AG04449 (cell line): ENCODE measurements at regions not wholly inside any gene's neighbourhood (a gene's known extent, or its start where the extent isn't known, plus 50 kb on each side); places are given as distances from the start of the nearest gene placed in this dataset.

ENCODE experiments used
- CTCF ChIA-PET: fragments of 350-600 bp; formaldehyde crosslinking; extraction: SDS; loops from one replicate; lab custom pipeline; 2021; ENCODE audit warnings: antibody characterized with exemption; lab: Yijun Ruan, JAX
- POLR2A ChIA-PET: fragments of 400-600, 350-600 bp; formaldehyde crosslinking; extraction: SDS; loops from one replicate; lab custom pipeline; 2020; ENCODE audit warnings: antibody characterized with exemption, inconsistent platforms; lab: Yijun Ruan, JAX
- DNase-seq: peaks from one replicate; pipeline ENCODE4 v3.0.0-alpha.2; 2010; ENCODE audit warnings: low read depth, low spot score
- H3K4me3 ChIP-seq: 2 replicates; pipeline ENCODE4 v1.5.1; 2011; ENCODE audit warnings: low read depth, mild to moderate bottlenecking, control low read depth, low read length
- TF ChIP-seq, protein P1 (sequence below): IDR thresholded peaks from one replicate; pipeline ENCODE4 v1.5.1; 2011; ENCODE audit warnings: mild to moderate bottlenecking, moderate library complexity, low read length, control low read depth, inconsistent platforms; ENCODE audit not compliant: insufficient read depth; ENCODE audit errors: missing control alignments

GRCh38 chr5:115389034-115389798 is 92.8 kb upstream of the CCDC112 start:
- ChIA-PET POLR2A (no interaction called here), CTCF (interaction anchor here (1.5 to 2.4 kb wide), 2 partner anchors 12 to 14 kb away, joined by 3 to 9 read pairs; no protein-coding TSS in a partner anchor)

GRCh38 chr5:115388240-115388639 is 91.8 kb upstream of the CCDC112 start:
- POLR2A ChIA-PET, result no interaction called here
- H3K4me3 ChIP-seq, result no peak overlapping the region
- TF ChIP-seq, protein P1, sequence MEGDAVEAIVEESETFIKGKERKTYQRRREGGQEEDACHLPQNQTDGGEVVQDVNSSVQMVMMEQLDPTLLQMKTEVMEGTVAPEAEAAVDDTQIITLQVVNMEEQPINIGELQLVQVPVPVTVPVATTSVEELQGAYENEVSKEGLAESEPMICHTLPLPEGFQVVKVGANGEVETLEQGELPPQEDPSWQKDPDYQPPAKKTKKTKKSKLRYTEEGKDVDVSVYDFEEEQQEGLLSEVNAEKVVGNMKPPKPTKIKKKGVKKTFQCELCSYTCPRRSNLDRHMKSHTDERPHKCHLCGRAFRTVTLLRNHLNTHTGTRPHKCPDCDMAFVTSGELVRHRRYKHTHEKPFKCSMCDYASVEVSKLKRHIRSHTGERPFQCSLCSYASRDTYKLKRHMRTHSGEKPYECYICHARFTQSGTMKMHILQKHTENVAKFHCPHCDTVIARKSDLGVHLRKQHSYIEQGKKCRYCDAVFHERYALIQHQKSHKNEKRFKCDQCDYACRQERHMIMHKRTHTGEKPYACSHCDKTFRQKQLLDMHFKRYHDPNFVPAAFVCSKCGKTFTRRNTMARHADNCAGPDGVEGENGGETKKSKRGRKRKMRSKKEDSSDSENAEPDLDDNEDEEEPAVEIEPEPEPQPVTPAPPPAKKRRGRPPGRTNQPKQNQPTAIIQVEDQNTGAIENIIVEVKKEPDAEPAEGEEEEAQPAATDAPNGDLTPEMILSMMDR, result no peak
- DNase-seq, result no peak
- CTCF ChIA-PET, result interaction anchor here (1.5 to 2.4 kb wide), 2 partner anchors 11 to 13 kb away, joined by 3 to 9 read pairs; no protein-coding TSS in a partner anchor

More at GRCh38 chr5:115389034-115389798, 92.8 kb upstream of the CCDC112 start:
- DNase-seq, result no peak
- TF ChIP-seq, protein P1, result no peak
- no peak overlapping the region for H3K4me3 ChIP-seq

DNA sequence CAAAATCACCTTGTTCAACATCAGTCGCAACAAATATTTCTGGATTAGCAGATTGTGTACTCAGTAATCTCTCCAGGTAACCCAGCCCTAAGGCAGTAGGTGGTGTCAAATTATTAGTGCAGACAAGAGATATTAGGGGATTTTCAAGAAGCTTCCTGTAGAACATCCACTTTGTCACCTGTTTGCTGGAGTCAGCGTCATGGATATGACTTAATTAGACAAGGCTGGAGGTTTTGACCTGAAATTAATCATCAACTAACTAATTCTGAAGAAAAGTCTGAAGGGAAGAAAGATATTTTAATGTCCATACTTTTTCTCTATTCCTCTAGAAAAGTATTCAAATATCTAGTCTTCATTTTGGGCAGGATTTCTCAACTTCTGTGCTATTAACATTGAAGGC is 91.4 kb upstream of the CCDC112 start:
- CTCF ChIA-PET, result interaction anchor here (2.4 kb wide), 1 partner anchor 11 kb away, joined by 9 read pairs; no protein-coding TSS in a partner anchor
- no peak for DNase-seq
- TF ChIP-seq, protein P1, result no peak
- POLR2A ChIA-PET, result no interaction called here
- no peak overlapping the region for H3K4me3 ChIP-seq

DNA sequence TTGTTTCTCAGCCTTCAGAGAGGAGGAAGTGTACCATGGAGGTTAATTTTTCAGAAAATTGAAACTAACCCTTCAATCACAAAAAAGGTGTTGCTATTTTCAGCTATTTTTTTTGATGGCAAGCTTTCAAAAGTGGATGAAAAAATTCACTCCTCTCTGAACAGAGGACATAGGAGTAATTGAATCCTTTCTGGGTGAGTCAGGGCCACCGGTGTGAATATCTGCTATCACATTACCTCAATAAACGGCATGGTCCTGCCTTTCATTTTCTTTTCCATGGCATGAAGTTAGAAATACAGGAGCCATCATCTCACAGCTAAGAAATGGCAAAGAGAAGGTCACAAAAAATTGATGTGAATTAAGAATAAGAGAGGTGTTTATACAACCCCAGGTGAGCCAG is 90.2 kb upstream of the CCDC112 start:
- DNase-seq, result no peak
- no peak overlapping the region for H3K4me3 ChIP-seq
- ChIA-PET POLR2A (interaction anchor here (0.6 kb wide), 1 partner anchor 65 kb away, joined by 3 read pairs; no protein-coding TSS in a partner anchor), CTCF (interaction anchor here (2.4 kb wide), 1 partner anchor 10 kb away, joined by 9 read pairs; no protein-coding TSS in a partner anchor)
- TF ChIP-seq, protein P1, result no peak

DNA sequence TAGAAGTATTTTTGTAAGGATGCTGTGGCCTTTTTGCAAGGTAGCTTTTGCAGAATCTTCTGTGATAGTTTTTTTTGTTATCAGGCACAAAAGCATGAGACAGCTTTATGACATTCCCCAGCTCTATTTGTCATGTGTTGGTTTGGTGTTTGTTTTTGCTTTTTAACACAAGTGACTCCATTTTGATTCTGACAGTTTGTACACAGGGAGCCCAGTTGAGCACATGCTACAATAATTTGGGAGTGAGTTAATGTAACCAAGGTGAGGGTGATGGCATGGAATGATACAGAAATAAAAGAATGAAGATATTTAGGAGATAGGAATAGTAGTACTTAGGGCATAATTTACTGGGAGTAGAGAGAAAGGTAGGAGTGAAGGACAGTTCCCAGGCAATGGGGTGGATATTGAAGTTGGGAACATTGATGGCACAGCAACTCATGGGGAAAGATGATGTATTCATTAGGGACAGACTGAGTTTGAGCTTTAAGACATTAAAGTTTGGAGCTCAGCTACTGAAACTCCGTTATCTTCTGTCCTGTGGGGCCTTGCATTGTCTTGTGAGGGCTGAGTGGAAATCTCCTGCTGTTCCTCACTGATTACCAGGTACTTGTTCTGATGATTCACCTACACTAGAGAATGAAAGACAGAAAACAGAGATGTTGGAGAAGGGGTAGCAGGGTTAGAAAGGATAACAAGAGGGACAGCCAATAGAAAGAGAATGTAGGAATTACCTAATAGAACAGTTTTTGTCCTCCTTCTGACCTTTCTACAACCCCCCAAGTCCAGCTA is 88.3 kb upstream of the CCDC112 start:
- no peak overlapping the region for H3K4me3 ChIP-seq
- ChIA-PET CTCF (no interaction called here), POLR2A (no interaction called here)
- TF ChIP-seq, protein P1, result no peak
- no peak for DNase-seq
